HEK293T (cell line): ENCODE measurements at regions not wholly inside any gene's neighbourhood (a gene's known extent, or its start where the extent isn't known, plus 50 kb on each side); places are given as distances from the start of the nearest gene placed in this dataset.

Source experiments
- BHLHE40 ChIP-seq: fragments of 450-650 bp; IDR thresholded peaks from 2 replicates; pipeline ENCODE4 v1.6.1; 2016; ENCODE audit warnings: mild to moderate bottlenecking, moderate library complexity, borderline replicate concordance
- CTBP1 ChIP-seq: fragments of 450-650 bp; IDR thresholded peaks from 2 replicates; pipeline ENCODE4 v1.6.1; 2016; ENCODE audit warnings: borderline replicate concordance
- ELF4 ChIP-seq: fragments of 450-650 bp; IDR thresholded peaks from 2 replicates; pipeline ENCODE4 v1.6.1; 2017; ENCODE audit warnings: antibody characterized with exemption
- FOXA1 ChIP-seq: fragments of 450-650 bp; IDR thresholded peaks from 2 replicates; pipeline ENCODE4 v1.6.1; 2016; ENCODE audit warnings: mild to moderate bottlenecking
- FOXK2 ChIP-seq: fragments of 450-650 bp; IDR thresholded peaks from 2 replicates; pipeline ENCODE4 v1.6.1; 2016; ENCODE audit warnings: mild to moderate bottlenecking
- FOXM1 ChIP-seq: fragments of 450-650 bp; IDR thresholded peaks from 2 replicates; pipeline ENCODE4 v1.6.1; 2017; ENCODE audit warnings: mild to moderate bottlenecking, borderline replicate concordance
- NFRKB ChIP-seq: fragments of 450-650 bp; IDR thresholded peaks from 2 replicates; pipeline ENCODE4 v1.6.1; 2016; ENCODE audit warnings: mild to moderate bottlenecking, moderate library complexity
- SP1 ChIP-seq: fragments of 450-650 bp; IDR thresholded peaks from 2 replicates; pipeline ENCODE4 v1.6.1; 2017
- SUZ12 ChIP-seq: fragments of 450-650 bp; IDR thresholded peaks from 2 replicates; pipeline ENCODE4 v1.6.1; 2016; ENCODE audit warnings: mild to moderate bottlenecking
- ZNF384 ChIP-seq: fragments of 450-650 bp; IDR thresholded peaks from 2 replicates; pipeline ENCODE4 v1.6.1; 2016
- TF ChIP-seq, protein P1 (sequence below): fragments of 450-650 bp; IDR thresholded peaks from 2 replicates; pipeline ENCODE4 v1.6.1; 2016

DNA sequence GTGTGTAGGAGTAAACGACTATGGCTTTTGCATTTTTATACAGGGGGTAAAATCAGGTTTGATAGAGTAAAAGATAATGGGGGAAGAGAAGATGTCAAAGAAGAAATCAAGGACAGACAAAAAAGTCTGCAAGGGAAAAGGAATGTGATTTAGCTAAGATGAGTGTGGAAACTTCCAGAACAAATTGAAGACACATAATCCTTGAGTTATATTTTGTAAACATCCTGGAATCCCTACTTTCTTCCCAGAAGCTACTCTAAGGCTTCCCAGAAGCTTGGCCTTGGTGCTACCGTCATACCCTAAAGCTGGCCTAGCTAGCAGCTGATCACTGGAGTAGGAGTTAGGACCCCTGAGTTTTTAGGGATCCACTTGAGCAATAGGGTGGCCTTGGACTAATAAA is 82.4 kb downstream of the BLID start:
- TF ChIP-seq FOXK2 (no peak), SUZ12 (no peak), ZNF384 (no peak), BHLHE40 (no peak), CTBP1 (no peak), ELF4 (no peak), FOXM1 (no peak), SP1 (no peak), NFRKB (no peak), FOXA1 (no peak)
- TF ChIP-seq, protein P1, sequence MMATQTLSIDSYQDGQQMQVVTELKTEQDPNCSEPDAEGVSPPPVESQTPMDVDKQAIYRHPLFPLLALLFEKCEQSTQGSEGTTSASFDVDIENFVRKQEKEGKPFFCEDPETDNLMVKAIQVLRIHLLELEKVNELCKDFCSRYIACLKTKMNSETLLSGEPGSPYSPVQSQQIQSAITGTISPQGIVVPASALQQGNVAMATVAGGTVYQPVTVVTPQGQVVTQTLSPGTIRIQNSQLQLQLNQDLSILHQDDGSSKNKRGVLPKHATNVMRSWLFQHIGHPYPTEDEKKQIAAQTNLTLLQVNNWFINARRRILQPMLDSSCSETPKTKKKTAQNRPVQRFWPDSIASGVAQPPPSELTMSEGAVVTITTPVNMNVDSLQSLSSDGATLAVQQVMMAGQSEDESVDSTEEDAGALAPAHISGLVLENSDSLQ = no peak
